Body of pancreas (tissue), 4 donors: ENCODE measurements at regions not wholly inside any gene's neighbourhood (a gene's known extent, or its start where the extent isn't known, plus 50 kb on each side); places are given as distances from the start of the nearest gene placed in this dataset.

Experiments
- POLR2A ChIP-seq, 3 donors: fragments of 450-650 bp; IDR thresholded peaks; one replicate each; pipeline ENCODE4 v1.6.1; 2016; ENCODE audit warnings: antibody characterized with exemption in 3 of 3, mild to moderate bottlenecking in 2 of 3
- TF ChIP-seq, protein P1 (sequence below), 7 experiments: fragments of 450-650 bp in 4 of 7; fragments of 200-600 bp in 3 of 7; sonication (generic) in 3 of 7; IDR thresholded peaks; one replicate each; pipeline ENCODE4 v1.5.1; 2016 to 2019; ENCODE audit warnings: antibody characterized with exemption in 7 of 7

DNA sequence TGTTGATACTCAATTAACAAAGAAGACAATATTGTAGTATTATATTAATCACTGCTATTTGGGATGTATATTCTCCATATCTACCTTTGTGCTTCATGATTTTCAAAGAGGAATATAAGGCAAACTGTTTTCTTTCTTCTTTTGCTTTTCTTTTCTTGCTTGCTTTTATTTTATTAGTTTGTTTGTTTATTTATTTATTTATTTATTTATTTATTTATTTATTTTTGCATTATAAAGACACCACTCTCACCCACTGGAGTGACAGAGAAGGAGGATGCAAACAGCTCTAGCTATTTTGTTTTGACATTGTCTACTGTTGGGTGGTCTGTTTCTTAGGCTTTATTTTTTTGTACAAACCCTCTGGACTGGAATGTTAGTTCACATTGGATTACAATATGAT lies 1352.7 kb downstream of the HACE1 start:
- no peak for TF ChIP-seq POLR2A (IDR thresholded peaks at IDR 0.05)
- TF ChIP-seq, protein P1, sequence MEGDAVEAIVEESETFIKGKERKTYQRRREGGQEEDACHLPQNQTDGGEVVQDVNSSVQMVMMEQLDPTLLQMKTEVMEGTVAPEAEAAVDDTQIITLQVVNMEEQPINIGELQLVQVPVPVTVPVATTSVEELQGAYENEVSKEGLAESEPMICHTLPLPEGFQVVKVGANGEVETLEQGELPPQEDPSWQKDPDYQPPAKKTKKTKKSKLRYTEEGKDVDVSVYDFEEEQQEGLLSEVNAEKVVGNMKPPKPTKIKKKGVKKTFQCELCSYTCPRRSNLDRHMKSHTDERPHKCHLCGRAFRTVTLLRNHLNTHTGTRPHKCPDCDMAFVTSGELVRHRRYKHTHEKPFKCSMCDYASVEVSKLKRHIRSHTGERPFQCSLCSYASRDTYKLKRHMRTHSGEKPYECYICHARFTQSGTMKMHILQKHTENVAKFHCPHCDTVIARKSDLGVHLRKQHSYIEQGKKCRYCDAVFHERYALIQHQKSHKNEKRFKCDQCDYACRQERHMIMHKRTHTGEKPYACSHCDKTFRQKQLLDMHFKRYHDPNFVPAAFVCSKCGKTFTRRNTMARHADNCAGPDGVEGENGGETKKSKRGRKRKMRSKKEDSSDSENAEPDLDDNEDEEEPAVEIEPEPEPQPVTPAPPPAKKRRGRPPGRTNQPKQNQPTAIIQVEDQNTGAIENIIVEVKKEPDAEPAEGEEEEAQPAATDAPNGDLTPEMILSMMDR (IDR thresholded peaks at IDR 0.05) = no peak
